GM21528 (cell line): ENCODE measurements at regions not wholly inside any gene's neighbourhood (a gene's known extent, or its start where the extent isn't known, plus 50 kb on each side); places are given as distances from the start of the nearest gene placed in this dataset.
"Not testable (repeated sequence)": the region's sequence is repeated elsewhere in the genome, so short reads cannot be mapped to it uniquely, and the experiment has no call there.

Experiments used
- ATAC-seq: cut with Tn5 transposase; IDR thresholded peaks from one replicate; pipeline ENCODE4 v1.9.1; 2021; ENCODE audit warnings: mild to moderate bottlenecking, moderate library complexity; ENCODE audit not compliant: unreplicated experiment, low FRiP score

DNA sequence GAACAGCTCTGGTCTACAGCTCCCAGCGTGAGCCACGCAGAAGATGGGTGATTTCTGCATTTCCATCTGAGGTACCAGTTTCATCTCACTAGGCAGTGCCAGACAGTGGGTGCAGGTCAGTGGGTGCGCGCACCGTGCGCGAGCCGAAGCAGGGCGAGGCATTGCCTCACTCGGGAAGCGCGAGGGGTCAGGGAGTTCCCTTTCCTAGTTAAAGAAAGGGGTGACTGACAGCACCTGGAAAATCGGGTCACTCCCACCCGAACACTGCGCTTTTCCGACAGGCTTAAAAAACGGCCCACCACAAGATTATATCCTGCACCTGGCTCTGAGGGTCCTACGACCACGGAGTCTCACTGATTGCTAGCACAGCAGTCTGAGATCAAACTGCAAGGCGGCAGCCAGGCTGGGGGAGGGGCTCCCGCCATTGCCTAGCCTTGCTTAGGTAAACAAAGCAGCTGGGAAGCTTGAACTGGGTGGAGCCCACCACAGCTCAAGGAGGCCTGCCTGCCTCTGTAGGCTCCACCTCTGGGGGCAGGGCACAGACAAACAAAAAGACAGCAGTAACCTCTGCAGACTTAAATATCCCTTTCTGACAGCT lies 325.0 kb upstream of the CHST9 start:
- ATAC-seq: not testable (repeated sequence)

GRCh38 chr18:27501671-27502070 lies 316.6 kb upstream of the CHST9 start:
- ATAC-seq: no peak

- ATAC-seq: no peak
These were observed 315.4 kb upstream of the CHST9 start for GRCh38 chr18:27500531-27500930.

DNA sequence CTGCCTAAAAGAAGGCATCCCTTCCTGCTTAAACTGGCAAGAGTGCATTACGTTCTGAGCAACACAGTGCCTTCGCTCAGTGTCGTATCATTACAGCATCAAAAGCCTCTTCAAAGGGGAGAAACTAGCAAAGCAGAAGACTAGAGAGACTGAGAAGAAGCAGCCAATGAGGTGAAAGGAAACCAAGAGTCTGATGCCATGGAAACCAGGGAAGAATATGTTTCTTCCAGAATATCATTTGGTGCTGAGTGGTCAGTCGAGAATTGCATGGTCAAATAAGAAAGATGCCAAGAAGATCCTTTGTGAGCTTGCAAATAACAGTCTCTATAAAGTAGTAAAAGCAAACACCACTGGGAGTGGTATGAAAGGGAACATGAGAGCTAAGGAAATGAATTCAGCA lies 312.1 kb upstream of the CHST9 start:
- no peak for ATAC-seq

DNA sequence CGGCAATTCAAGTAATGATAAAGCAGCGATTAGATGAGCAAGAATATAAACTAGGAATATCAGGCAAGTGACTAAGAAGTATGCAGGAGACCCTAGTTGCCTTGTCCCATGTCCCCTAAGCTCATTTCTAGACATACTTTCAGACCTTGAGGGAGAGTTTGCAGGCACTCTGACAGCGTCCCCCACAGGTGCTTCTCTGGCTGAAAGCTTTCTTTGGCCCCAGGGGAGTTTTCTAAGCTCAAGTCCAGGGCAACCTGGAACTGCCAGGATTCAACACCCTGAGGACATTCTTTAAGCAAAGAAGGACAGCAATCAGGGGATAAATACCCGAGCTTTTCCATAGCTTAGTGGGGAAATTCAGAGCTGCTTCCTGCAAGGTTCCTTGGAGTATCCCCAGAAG lies 308.1 kb upstream of the CHST9 start:
- ATAC-seq: no peak

- ATAC-seq: no peak
These were observed 306.7 kb upstream of the CHST9 start for GRCh38 chr18:27491772-27492171.

DNA sequence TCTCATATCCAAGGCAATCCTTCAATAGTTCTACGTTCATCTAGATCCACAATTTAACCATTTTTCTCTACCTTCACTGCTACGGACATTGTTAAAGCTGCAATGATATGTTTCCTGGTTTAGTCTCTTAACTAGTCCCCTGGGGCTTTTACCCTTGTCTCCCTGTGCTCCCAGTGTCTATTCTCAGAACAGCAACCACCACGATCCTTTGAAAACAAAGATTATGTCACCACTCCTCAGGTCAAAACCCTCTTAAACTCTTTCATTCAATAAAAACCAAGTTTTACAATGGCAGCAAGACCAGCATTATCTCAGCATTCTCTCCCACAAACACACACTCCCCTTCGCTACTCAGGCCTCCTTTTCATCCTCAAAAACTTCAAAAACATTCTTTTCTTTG lies 298.2 kb upstream of the CHST9 start:
- ATAC-seq: no peak

DNA sequence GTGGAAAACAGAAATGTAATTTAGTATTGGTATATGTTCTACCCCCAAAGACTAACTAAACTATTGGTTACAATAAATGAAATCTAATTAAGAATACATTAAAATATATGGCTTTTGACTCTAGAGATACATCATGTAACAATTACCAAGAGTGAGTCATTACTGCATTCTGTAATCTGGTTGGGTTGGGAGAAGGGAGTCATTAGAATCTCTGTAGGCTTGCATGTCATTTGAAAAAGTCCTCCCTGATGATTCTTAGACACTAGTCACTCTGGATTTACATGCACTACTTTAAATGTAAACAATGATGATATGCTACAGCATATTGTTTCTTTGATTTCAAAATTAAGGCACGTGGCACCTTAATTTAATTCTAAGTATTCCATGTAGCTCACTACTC lies 293.4 kb upstream of the CHST9 start:
- ATAC-seq: no peak

- ATAC-seq: no peak
These were observed 288.2 kb upstream of the CHST9 start for GRCh38 chr18:27473318-27473717.

DNA sequence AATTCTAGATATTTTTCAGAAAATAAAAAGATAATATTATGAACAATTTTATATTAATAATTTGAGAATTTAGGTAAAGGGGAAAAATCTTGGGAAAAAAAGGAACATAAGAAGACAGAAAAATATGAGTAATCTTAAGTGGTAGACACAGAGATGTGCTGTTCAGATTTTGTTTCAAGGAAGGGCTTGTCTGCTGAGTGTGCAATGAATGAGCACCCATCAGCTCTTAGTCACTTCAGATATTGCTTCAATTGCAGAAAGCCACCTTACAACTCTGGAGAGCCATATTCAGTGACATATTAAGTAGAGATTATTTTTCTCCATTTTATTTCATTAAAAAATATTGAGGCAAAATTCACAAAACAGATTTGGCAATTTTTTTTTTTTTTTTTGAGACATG lies 282.0 kb upstream of the CHST9 start:
- no peak for ATAC-seq

- no peak for ATAC-seq
These were observed 276.8 kb upstream of the CHST9 start for GRCh38 chr18:27461957-27462356.

- ATAC-seq: no peak
These were observed 264.0 kb upstream of the CHST9 start for GRCh38 chr18:27449104-27449503.

DNA sequence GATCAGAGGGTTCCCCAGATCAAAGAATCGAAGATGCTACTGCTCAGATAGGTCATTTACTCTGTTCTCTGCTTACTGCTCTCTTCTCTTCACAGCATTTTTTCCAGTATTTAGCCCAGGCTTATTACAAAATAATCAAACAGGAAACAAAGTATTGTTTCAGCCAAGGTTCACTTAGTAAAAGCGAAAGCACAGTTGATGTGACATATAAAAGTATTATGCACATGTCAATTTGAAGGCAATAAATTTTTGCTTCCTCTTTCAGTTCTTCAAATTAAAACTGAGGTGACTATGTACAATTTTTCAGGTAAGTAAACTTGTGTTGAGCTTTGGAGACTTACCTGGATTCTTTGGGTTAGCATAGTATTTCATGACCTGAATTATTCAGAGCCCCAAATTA lies 262.8 kb upstream of the CHST9 start:
- no peak for ATAC-seq

DNA sequence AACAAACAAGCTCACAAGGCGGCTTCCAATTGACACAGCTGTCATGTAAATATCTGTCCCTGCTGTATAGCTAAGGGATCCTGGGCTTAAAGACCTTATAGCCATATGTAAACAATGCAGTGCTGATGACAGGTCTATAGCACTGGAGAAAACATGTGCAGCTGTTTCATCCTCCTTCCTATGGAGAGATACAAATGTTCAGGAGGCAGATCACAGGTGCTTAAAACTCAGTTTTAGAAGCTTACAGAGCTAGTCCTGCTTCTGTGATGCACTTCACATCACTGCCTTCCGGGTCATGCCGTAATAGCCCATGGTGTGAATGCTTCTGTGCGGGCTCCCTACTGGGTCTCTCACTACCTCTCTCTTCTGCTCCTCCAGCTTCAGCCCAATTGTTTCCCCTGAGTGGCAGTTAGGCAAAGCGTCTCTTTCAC lies 262.4 kb upstream of the CHST9 start:
- ATAC-seq: no peak

DNA sequence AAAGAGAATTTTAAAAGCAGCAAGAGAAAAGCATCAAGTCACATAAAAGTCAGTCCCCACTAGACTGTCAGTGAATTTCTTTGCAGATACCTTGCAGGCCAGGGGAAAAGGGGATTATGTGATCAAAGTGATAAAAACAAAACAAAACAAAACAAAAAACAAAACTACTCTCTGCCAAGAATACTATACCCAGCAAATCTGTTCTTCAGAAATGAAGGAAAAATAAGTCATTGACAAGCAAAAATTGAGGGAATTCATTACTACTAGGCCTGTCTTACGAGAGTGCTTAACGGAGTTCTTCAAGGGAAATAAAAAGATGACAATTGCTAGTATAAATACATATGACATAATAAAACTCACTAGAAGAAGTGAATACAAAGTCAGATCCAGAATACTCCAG lies 245.5 kb upstream of the CHST9 start:
- no peak for ATAC-seq

GRCh38 chr18:27428716-27429475 lies 243.8 kb upstream of the CHST9 start:
- no peak for ATAC-seq

GRCh38 chr18:27428120-27428519 lies 243.0 kb upstream of the CHST9 start:
- ATAC-seq: no peak

GRCh38 chr18:27423581-27423980 lies 238.5 kb upstream of the CHST9 start:
- ATAC-seq: no peak

GRCh38 chr18:27419646-27420045 lies 234.5 kb upstream of the CHST9 start:
- ATAC-seq: no peak

DNA sequence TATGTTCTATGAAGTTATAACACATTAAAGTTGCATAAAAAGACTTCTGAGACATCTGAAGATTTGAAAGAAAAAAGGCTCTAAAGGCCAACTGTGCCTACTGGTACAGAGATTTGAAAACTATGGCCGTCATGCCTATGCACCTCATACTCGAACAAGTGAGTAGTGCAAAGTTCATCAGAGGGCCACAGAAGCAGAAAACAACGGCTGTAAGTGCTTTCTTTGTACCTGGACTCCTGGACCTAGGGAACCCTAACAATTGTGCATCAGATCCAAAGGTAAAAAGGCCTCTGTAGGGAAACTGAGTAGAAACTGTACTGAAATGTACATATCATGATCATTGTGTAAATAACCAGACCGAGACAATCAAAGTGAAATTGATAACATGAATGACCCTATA lies 230.4 kb upstream of the CHST9 start:
- no peak for ATAC-seq

- no peak for ATAC-seq
These were observed 229.6 kb upstream of the CHST9 start for GRCh38 chr18:27414682-27415081.
